HG03565 (cell line): ENCODE measurements at regions not wholly inside any gene's neighbourhood (a gene's known extent, or its start where the extent isn't known, plus 50 kb on each side); places are given as distances from the start of the nearest gene placed in this dataset.
"Not testable (repeated sequence)": the region's sequence is repeated elsewhere in the genome, so short reads cannot be mapped to it uniquely, and the experiment has no call there.

Experiments used
- ATAC-seq: cut with Tn5 transposase; IDR thresholded peaks from one replicate; pipeline ENCODE4 v1.9.1; 2021; ENCODE audit warnings: mild to moderate bottlenecking, moderate library complexity; ENCODE audit not compliant: unreplicated experiment

GRCh38 chr9:104269996-104270963 lies 176.2 kb downstream of the SMC2 start:
- no peak for ATAC-seq

DNA sequence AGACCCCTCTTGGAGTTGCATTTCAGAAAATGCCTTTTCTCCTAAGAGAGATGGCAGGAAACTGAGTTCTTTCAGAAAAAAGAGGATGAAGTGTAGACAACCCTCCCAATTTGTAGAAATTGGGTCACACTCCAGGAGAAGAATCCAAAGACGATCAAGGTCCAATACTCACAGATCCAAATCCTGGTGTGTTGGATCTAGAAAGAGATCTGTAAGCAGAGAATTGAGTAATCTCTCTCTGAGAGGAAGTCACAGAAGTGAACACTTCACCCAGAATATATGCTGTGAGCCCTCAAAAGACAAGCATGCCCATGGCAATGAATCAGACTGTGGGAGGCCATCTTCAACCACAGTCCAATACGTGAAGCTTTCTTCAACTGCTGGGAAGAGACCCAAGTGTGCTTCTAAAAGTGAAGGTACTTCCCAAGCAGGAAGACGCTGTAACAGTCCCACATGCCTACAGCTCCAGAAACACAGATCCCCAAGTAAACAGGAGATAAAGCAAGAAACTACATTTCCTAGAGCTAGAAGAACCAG lies 182.7 kb downstream of the SMC2 start:
- ATAC-seq: no peak

DNA sequence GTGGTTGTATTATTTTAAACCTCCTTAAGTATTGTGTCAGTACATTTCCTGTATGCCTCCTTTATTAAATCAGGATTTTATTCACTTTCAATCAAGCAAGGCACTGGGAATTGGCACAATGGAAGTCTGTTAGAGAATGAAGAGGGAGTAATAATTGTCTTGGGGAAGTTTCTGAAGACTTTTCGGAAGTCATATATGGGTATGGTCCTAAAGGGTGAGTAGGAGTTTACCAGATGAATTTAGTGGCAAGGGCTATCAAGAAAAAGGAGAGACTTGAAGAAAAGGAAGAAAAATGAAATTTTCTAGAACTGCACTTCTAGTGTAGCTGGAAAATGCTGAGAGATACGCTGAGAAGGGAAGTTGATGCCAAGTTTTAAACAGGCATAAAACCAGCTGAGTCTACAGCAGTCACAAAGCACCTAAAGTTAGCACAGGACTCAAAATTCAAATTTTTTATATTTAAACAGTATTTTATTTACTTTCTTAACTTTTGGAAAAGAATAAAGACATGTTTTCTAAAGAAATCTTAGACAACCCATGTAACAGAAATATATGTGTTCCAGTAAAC lies 184.9 kb downstream of the SMC2 start:
- no peak for ATAC-seq

DNA sequence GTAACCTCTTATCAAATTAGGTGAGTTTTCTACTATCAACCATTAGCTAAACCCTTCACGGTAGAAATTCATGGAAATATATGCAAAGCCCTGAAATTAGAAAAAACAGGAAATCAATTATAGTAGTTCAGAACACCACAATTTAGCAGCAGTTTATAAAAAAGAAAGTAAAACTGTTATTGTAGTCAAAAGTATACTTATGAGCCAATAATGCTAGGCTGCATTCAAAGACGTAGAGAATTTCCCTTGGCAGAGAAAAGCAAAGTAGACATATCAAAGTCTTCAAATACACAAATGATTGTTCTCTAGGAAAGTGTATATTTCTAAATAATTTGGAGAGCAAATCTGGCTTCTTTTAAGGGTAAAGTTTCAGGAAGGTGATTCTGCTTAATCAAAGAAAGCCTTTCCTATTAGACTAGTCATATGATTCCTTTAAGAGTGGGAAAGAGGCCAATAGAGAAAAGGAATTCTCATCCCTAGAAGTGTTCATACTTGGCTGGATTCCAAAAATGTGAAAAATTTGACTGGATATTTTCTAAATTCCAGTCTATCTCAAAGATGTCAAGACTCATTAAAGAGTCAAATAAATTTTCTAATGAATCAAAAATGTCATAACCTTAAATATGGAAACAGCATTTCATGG lies 185.5 kb downstream of the SMC2 start:
- ATAC-seq: no peak

DNA sequence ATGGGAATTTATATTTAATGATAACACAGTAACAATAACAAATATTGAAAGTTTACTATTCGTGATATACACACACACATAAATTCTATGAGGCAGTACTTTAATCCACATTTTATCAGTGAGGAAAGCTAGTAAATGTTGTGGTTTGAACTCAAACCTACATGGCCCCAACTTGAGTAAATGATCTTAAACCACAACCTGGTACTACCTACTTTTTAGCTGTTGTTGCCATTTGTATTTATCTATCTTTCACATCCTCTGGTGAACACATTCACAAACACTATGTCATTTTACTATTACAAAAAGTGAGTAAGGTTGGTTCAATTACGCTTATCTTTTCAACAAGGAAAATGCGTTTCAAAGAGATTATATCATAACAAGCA lies 186.1 kb downstream of the SMC2 start:
- no peak for ATAC-seq

- ATAC-seq: no peak
Observed at GRCh38 chr9:104280711-104281110, 186.6 kb downstream of the SMC2 start.

- ATAC-seq: no peak
Observed at GRCh38 chr9:104286187-104286586, 192.1 kb downstream of the SMC2 start.

- no peak for ATAC-seq
Observed at GRCh38 chr9:104286799-104287198, 192.7 kb downstream of the SMC2 start.

GRCh38 chr9:104287253-104287878 lies 193.3 kb downstream of the SMC2 start:
- ATAC-seq: no peak

GRCh38 chr9:104293877-104294276 lies 199.8 kb downstream of the SMC2 start:
- ATAC-seq: no peak

- ATAC-seq: no peak
Observed at GRCh38 chr9:104300124-104300523, 203.9 kb upstream of the OR13F1 start.

DNA sequence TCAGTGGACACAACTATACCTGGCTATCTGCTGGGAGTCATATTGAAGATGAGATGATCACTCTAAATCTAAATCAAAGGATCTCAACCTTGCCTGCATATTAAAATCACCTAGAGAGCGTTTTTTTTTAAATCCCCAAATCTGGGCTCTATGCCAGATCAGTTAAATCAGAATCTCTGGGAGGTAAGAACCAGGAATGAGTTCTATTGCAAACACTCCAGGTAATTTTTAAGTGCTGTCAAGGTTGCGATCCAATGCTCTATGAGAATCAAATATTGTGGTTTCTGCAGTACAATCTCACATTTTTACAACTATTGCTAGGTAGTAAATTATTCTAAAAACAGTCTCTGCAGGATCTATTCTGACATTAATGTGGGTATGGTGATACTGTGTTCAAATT lies 202.3 kb upstream of the OR13F1 start:
- no peak for ATAC-seq

- ATAC-seq: no peak
Observed at GRCh38 chr9:104302775-104303174, 201.3 kb upstream of the OR13F1 start.

GRCh38 chr9:104304925-104305324 lies 199.1 kb upstream of the OR13F1 start:
- ATAC-seq: no peak

GRCh38 chr9:104313396-104314110 lies 190.5 kb upstream of the OR13F1 start:
- ATAC-seq: no peak

GRCh38 chr9:104316201-104317009 lies 187.7 kb upstream of the OR13F1 start:
- not testable (repeated sequence) for ATAC-seq

DNA sequence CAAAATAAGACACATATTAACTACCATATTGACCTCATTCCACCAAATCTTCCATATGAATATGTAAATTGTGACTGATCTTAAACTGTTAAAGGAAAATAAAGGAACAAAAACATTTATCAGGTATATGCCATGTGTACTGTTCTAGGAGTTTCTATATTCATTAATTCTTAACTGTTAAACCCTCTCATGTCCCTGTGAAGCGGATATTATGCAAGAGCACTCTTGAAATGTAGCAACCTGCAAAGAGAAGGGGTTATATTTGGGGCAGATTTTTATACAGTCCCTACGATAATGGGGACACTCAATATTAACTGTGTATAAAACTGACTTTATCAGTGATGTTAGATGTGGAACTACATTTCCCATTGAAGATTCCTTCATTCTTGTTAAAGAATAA lies 184.9 kb upstream of the OR13F1 start:
- no peak for ATAC-seq

- ATAC-seq: no peak
Observed at GRCh38 chr9:104319685-104320084, 184.4 kb upstream of the OR13F1 start.

GRCh38 chr9:104322596-104322995 lies 181.5 kb upstream of the OR13F1 start:
- no peak for ATAC-seq
